Type B pancreatic cell (in vitro differentiated cells): ENCODE measurements at regions not wholly inside any gene's neighbourhood (a gene's known extent, or its start where the extent isn't known, plus 50 kb on each side); places are given as distances from the start of the nearest gene placed in this dataset.

Source experiments
- DNase-seq: peaks from one replicate; pipeline ENCODE4 v3.0.0; 2021; ENCODE audit warnings: mixed read lengths; ENCODE audit not compliant: unreplicated experiment; ENCODE audit errors: extremely low spot score
- H3K27ac Mint-ChIP-seq: 2 replicates; pipeline ENCODE4 v1.8.0; 2021; ENCODE audit warnings: mild to moderate bottlenecking, mixed read lengths
- H3K27me3 Mint-ChIP-seq: 2 replicates; pipeline ENCODE4 v1.8.0; 2021; ENCODE audit warnings: mixed read lengths
- H3K36me3 Mint-ChIP-seq: 2 replicates; pipeline ENCODE4 v1.8.0; 2021; ENCODE audit warnings: mixed read lengths
- H3K4me1 Mint-ChIP-seq: one replicate; pipeline ENCODE4 v1.8.0; 2021; ENCODE audit warnings: mixed read lengths; ENCODE audit not compliant: unreplicated experiment
- H3K4me3 Mint-ChIP-seq: 2 replicates; pipeline ENCODE4 v1.8.0; 2021; ENCODE audit warnings: mild to moderate bottlenecking, mixed read lengths
- H3K9me3 Mint-ChIP-seq: 2 replicates; pipeline ENCODE4 v1.8.0; 2021; ENCODE audit warnings: mixed read lengths
- CTCF ChIP-seq: fragments of 200-600 bp; sonication (generic); conservative IDR thresholded peaks from 2 replicates; pipeline ENCODE4 v1.5.0; 2021; ENCODE audit warnings: antibody characterized with exemption, mild to moderate bottlenecking

GRCh38 chr16:26658486-26658885 lies 408.2 kb upstream of the C16orf82 start:
- H3K9me3 Mint-ChIP-seq: no peaks in the 10 kb centered on the region
- H3K36me3 Mint-ChIP-seq: no peaks in the 10 kb centered on the region
- H3K27ac Mint-ChIP-seq: no peak overlapping the region
- no peak for DNase-seq
- TF ChIP-seq CTCF: no peak
- no peak overlapping the region for H3K4me3 Mint-ChIP-seq
- H3K27me3 Mint-ChIP-seq: peaks cover 13% of the 10 kb centered on the region
- H3K4me1 Mint-ChIP-seq: no peaks in the 10 kb centered on the region

DNA sequence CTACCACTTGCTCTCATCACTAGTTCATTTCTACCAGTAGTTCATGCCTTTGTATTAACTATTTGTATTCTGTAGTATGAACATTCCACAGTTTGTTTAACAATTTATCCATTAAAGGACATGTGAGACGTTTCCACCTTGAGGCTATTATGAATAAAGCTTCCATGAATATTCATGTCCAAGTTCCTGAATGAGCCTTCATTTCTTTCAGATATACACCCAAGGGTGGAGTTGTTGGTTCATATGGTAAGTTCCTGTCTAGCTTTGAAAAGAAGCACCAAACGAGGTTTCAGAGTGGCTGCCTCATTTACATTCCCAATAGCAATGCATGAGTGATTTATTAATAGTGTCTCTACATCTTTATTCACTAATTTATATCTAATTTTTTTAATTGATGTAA lies 407.8 kb upstream of the C16orf82 start:
- Mint-ChIP-seq H3K36me3 (no peaks in the 10 kb centered on the region), H3K27ac (no peak overlapping the region), H3K27me3 (peaks cover 13% of the 10 kb centered on the region), H3K4me3 (no peak overlapping the region), H3K4me1 (no peaks in the 10 kb centered on the region), H3K9me3 (no peaks in the 10 kb centered on the region)
- TF ChIP-seq CTCF: no peak
- no peak for DNase-seq

DNA sequence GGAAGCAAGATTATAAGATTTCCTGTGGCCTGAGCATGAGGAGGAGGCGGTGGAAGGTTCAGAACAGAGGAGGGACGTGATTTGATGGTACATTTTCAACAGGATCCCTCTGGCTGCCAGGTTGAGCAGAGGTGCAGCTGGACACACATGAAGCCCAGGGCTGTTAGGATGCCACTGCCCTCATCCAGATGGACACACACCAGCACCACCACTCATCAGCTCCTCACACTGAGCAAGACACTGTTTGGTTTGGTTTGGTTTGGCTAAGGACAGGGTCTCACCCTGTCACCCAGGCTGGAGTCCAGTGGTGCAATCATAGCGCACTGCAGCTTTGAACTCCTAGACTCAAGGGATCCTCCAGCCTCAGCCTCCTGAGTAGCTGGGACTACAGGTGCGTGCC lies 402.6 kb upstream of the C16orf82 start:
- no peak overlapping the region for H3K4me3 Mint-ChIP-seq
- H3K9me3 Mint-ChIP-seq: no peaks in the 10 kb centered on the region
- no peak for DNase-seq
- peaks cover 29% of the 10 kb centered on the region for H3K27me3 Mint-ChIP-seq
- no peaks in the 10 kb centered on the region for H3K36me3 Mint-ChIP-seq
- TF ChIP-seq CTCF: no peak
- peaks cover 21% of the 10 kb centered on the region for H3K4me1 Mint-ChIP-seq
- H3K27ac Mint-ChIP-seq: no peak overlapping the region

- Mint-ChIP-seq H3K9me3 (no peaks in the 10 kb centered on the region), H3K36me3 (no peaks in the 10 kb centered on the region), H3K4me1 (peaks cover 21% of the 10 kb centered on the region), H3K27me3 (peaks cover 37% of the 10 kb centered on the region), H3K27ac (no peak overlapping the region), H3K4me3 (no peak overlapping the region)
- TF ChIP-seq CTCF: no peak
- no peak for DNase-seq
Observed at GRCh38 chr16:26665166-26665939, 401.4 kb upstream of the C16orf82 start.

- no peaks in the 10 kb centered on the region for H3K36me3 Mint-ChIP-seq
- DNase-seq: no peak
- peaks cover 38% of the 10 kb centered on the region for H3K27me3 Mint-ChIP-seq
- TF ChIP-seq CTCF: no peak
- no peak overlapping the region for H3K27ac Mint-ChIP-seq
- no peaks in the 10 kb centered on the region for H3K9me3 Mint-ChIP-seq
- no peak overlapping the region for H3K4me3 Mint-ChIP-seq
- H3K4me1 Mint-ChIP-seq: peaks cover 21% of the 10 kb centered on the region
Observed at GRCh38 chr16:26666486-26666885, 400.2 kb upstream of the C16orf82 start.
